SH-SY5Y (cell line): ENCODE measurements at regions not wholly inside any gene's neighbourhood (a gene's known extent, or its start where the extent isn't known, plus 50 kb on each side); places are given as distances from the start of the nearest gene placed in this dataset.

Experiments used
- GATA2 ChIP-seq: IDR thresholded peaks from 2 replicates; pipeline ENCODE4 v1.6.1; 2011; ENCODE audit warnings: mild to moderate bottlenecking, low read depth, low read length
- GATA3 ChIP-seq: IDR thresholded peaks from 2 replicates; pipeline ENCODE4 v1.6.1; 2011; ENCODE audit warnings: low read depth, mild to moderate bottlenecking, low read length, moderate library complexity

DNA sequence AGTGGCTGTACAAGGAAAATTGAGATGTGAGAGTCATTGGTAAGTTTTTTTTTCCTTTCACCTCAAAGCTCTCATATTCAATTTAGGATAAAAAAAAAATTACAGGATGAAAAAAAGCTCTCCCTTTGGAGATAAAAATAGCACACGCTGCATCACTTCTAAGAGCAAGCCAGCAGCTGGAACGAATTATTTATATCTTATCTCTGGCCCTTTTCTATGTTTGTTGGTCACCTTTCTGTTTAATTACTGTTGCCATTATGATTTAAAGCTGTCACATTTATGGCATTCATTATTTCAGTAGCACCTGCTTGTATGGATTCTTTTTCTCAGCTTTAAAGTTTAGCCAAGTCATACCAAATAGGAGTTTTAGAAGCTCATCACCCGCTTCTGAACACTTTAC lies 171.6 kb upstream of the PDZRN3 start:
- TF ChIP-seq GATA2 (no peak; the same call in 1 of the 2 replicates), GATA3 (no peak)
